Thoracic aorta (tissue), 2 donors: ENCODE measurements at regions not wholly inside any gene's neighbourhood (a gene's known extent, or its start where the extent isn't known, plus 50 kb on each side); places are given as distances from the start of the nearest gene placed in this dataset.

Source experiments
- ATAC-seq: fragments of 150-250 bp; one replicate; pipeline ENCODE4 v1.8.0; 2017; ENCODE audit warnings: low read depth; ENCODE audit not compliant: insufficient number of reproducible peaks, low FRiP score
- DNase-seq: peaks from one replicate; pipeline ENCODE4 v3.0.0-alpha.2; 2020; ENCODE audit warnings: low spot score
- H3K27ac ChIP-seq, 2 donors: fragments of 200-600 bp; sonication (generic); 1 replicate in 1 of 2; 2 replicates in 1 of 2; pipeline ENCODE4 v1.5.1; 2016; ENCODE audit warnings: mild to moderate bottlenecking in 2 of 2, moderate library complexity in 2 of 2
- H3K27me3 ChIP-seq: fragments of 200-600 bp; sonication (generic); replicated peaks from 2 replicates; pipeline ENCODE4 v1.6.0; 2016; ENCODE audit warnings: mild to moderate bottlenecking; ENCODE audit not compliant: insufficient read depth
- H3K36me3 ChIP-seq: fragments of 200-600 bp; sonication (generic); one replicate; pipeline ENCODE4 v1.5.1; 2016
- H3K4me1 ChIP-seq, 2 donors: fragments of 200-600 bp; sonication (generic); 1 replicate in 1 of 2; 2 replicates in 1 of 2; pipeline versions ENCODE4 v1.5.1 to v1.6.0; 2016; ENCODE audit warnings: low read depth in 2 of 2, mild to moderate bottlenecking in 1 of 2; ENCODE audit not compliant: control insufficient read depth in 1 of 2
- H3K4me3 ChIP-seq: fragments of 200-600 bp; sonication (generic); 2 replicates; pipeline ENCODE4 v1.5.1; 2016; ENCODE audit warnings: mild to moderate bottlenecking
- H3K9me3 ChIP-seq: fragments of 200-600 bp; sonication (generic); 2 replicates; pipeline ENCODE4 v1.5.1; 2016
- TF ChIP-seq, protein P1 (sequence below): fragments of 200-600 bp; sonication (generic); IDR thresholded peaks from one replicate; pipeline ENCODE4 v1.5.1; 2019; ENCODE audit warnings: antibody characterized with exemption

DNA sequence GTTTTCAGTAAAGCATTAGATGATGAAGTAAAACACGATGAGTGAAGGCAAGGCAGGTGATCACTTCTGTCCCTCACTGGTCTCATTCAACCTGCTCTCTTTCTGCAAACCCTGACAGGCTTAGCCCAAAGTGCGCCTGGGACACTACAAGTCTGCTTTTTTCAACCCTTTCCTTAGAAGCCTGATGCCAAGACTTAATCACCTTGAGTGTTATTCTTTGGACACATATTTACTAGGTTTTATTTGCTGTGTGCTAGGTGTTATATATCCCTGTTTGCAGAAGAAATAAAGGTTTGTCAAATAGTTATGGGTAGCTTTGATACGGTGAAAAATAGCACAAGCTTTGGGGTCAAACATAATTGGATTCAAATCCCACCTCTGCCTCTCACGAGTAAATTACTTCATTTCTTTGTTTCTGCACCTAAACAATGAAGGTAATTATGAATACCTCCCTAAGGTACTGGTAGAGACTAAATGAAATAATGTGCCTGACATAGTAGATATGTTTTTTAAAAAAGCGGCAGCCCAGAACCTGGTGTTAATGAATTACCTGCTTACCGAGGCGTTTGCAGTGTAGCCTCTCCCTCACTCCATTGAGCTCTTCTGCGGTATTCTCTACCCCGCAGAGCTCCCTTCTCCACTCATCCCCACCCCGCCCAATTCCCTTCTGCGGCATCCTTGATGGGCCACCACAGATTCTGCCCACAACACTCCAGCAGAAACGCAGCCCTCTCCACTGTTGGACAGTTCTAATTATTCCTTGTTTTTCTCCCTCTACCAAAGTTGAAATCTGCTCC is 269.0 kb upstream of the TPM1 start:
- no peak for ATAC-seq
- TF ChIP-seq, protein P1, sequence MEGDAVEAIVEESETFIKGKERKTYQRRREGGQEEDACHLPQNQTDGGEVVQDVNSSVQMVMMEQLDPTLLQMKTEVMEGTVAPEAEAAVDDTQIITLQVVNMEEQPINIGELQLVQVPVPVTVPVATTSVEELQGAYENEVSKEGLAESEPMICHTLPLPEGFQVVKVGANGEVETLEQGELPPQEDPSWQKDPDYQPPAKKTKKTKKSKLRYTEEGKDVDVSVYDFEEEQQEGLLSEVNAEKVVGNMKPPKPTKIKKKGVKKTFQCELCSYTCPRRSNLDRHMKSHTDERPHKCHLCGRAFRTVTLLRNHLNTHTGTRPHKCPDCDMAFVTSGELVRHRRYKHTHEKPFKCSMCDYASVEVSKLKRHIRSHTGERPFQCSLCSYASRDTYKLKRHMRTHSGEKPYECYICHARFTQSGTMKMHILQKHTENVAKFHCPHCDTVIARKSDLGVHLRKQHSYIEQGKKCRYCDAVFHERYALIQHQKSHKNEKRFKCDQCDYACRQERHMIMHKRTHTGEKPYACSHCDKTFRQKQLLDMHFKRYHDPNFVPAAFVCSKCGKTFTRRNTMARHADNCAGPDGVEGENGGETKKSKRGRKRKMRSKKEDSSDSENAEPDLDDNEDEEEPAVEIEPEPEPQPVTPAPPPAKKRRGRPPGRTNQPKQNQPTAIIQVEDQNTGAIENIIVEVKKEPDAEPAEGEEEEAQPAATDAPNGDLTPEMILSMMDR, result no peak
- no peaks in the 10 kb centered on the region for H3K9me3 ChIP-seq
- no peak overlapping the region for H3K4me3 ChIP-seq
- H3K27ac ChIP-seq, result no peak overlapping the region
- peaks cover 52% of the 10 kb centered on the region for H3K36me3 ChIP-seq
- DNase-seq, result no peak
- no peaks in the 10 kb centered on the region for H3K27me3 ChIP-seq
- no peaks in the 10 kb centered on the region for H3K4me1 ChIP-seq

DNA sequence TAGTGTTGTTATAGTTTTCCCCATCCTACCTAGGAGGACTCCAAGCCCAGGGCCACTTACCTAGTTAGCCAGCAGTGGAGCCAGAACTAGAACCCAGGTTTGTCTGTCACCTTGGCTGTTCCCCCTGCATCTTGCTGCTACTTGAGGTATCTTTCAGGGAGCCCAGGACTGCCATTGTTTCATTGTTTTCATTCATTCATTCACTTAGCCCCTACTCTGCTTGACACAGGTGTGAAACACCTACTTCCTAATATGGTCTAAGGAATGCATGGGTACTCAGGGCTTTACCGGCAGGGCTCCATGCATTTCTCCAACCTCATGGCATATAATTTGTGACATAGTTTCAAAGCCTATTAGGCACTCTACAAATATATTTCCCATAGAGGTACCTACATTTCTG is 266.6 kb upstream of the TPM1 start:
- H3K27me3 ChIP-seq, result no peaks in the 10 kb centered on the region
- TF ChIP-seq, protein P1, result no peak
- H3K9me3 ChIP-seq, result no peaks in the 10 kb centered on the region
- no peak overlapping the region for H3K4me3 ChIP-seq
- DNase-seq (no peak), ATAC-seq (no peak)
- H3K4me1 ChIP-seq, result no peaks in the 10 kb centered on the region
- H3K27ac ChIP-seq, result no peak overlapping the region
- H3K36me3 ChIP-seq, result peaks cover 40% of the 10 kb centered on the region

DNA sequence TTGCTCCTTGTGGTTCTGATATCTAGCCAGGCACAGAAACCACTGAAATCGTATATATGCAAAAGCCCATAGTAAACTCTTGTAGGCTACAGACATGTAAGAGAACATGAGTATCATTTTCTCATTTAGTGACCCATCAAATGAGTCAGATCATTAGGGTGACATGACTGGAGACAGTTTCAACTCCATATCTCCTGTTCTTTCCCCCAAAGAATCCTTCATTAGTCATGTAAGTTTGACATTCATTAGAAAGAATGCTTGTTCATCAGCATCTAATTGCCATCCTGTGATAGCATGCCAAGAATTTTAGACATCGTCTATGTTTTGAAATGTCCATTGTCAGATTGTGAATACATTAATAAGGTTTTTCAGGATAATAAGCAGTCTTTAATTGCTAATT is 264.9 kb upstream of the TPM1 start:
- H3K36me3 ChIP-seq, result peaks cover 26% of the 10 kb centered on the region
- H3K27ac ChIP-seq, result no peak overlapping the region
- TF ChIP-seq, protein P1, result no peak
- no peak for DNase-seq
- H3K4me3 ChIP-seq, result no peak overlapping the region
- no peak for ATAC-seq
- no peaks in the 10 kb centered on the region for H3K9me3 ChIP-seq
- no peaks in the 10 kb centered on the region for H3K27me3 ChIP-seq
- H3K4me1 ChIP-seq, result peaks cover 3 to 5% of the 10 kb centered on the region in 2 donors

DNA sequence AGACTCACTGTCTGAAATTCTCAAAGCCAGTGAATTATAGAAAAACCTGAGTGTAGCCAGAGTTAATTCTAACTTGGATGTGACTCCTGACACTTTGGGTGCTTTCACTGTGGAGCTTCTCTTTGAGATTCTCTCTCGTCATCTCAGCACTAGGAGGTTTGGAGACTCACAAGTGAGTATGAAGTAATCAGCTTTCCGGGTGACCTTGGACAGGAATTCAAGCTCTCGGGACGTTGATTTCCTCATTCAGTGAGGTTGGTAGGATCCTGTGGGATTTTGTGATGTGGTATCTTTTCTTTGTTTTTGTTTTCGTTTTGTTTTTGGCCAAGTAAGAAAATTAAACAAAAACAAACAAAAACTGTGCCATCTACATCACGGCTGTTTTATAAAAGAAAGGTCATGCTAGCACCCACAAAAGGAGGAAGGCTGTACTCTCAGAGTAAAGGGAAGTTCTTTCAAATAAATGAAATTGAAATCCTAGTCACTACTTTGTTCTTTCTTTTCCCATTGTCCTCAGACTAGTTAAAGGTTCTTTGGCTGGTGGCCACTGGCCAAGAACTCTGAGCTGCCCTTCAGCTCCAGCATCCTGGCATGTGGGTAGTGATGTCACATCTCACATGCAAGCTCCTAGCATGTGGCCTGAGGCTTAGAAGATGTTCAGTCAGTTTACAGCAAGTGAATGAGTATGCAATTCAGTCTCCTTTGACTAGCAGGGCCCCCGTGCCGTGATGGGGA is 263.3 kb upstream of the TPM1 start:
- DNase-seq (no peak), ATAC-seq (no peak)
- Histone ChIP-seq H3K27me3 (no peaks in the 10 kb centered on the region), H3K27ac (no peak overlapping the region), H3K9me3 (no peaks in the 10 kb centered on the region), H3K4me1 (peaks cover 3 to 19% of the 10 kb centered on the region in 2 donors), H3K4me3 (no peak overlapping the region), H3K36me3 (peaks cover 15% of the 10 kb centered on the region)
- TF ChIP-seq, protein P1, result no peak

DNA sequence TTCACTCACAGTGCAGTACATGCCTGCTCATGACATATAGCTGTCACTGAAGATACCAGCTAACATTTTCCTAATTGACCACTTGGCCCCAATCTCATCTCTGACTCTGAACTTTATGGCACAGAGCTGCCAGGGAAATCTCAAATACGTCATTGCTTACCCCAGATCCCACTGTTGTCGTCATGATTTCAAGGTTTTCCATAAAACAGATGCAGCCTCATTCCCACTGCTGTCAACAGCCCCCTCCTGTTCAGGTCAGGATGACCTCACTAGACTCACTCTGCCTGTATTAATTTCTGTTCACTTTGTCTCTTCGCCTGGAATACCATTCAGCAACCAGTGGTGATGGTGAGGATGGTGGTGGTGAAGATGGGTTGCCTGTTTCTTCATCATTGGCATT is 262.6 kb upstream of the TPM1 start:
- Histone ChIP-seq H3K27ac (no peak overlapping the region), H3K4me3 (no peak overlapping the region), H3K36me3 (peaks cover 12% of the 10 kb centered on the region), H3K27me3 (no peaks in the 10 kb centered on the region), H3K9me3 (no peaks in the 10 kb centered on the region), H3K4me1 (peaks cover 3 to 19% of the 10 kb centered on the region in 2 donors)
- TF ChIP-seq, protein P1, result no peak
- DNase-seq (no peak), ATAC-seq (no peak)
